ENCODE measurements at regions not wholly inside any gene's neighbourhood (a gene's known extent, or its start where the extent isn't known, plus 50 kb on each side); places are given as distances from the start of the nearest gene placed in this dataset.

- no peak for TF ChIP-seq CTCF (IDR thresholded peaks at IDR 0.05; ENCODE audit: insufficient read depth, low read depth, low read length)
- no peak for TF ChIP-seq EZH2 (IDR thresholded peaks at IDR 0.05; ENCODE audit: insufficient read depth, low read length)
These were observed 444.7 kb upstream of the RPS6KA3 start for GRCh38 chrX:20711366-20711765.

Data from astrocyte (in vitro differentiated cells and primary cell).